Neural progenitor cell (in vitro differentiated cells): ENCODE measurements at regions not wholly inside any gene's neighbourhood (a gene's known extent, or its start where the extent isn't known, plus 50 kb on each side); places are given as distances from the start of the nearest gene placed in this dataset.

ENCODE experiments used
- CTCF ChIP-seq: fragments of 200-600 bp; sonication (generic); IDR thresholded peaks from 2 replicates; pipeline ENCODE4 v1.5.1; 2017; ENCODE audit warnings: antibody characterized with exemption, mild to moderate bottlenecking
- EZH2 ChIP-seq: fragments of 200-600 bp; sonication (generic); IDR thresholded peaks from 2 replicates; pipeline ENCODE4 v1.6.1; 2017; ENCODE audit warnings: antibody characterized with exemption, mild to moderate bottlenecking, moderate library complexity
- EZH2phosphoT487 ChIP-seq: fragments of 200-600 bp; sonication (generic); IDR thresholded peaks from 2 replicates; pipeline ENCODE4 v1.6.1; 2017; ENCODE audit warnings: antibody characterized with exemption

GRCh38 chr3:110184536-110184935 is 847.2 kb upstream of the DPPA4 start:
- TF ChIP-seq CTCF (no peak), EZH2phosphoT487 (no peak), EZH2 (no peak)
